H9 (cell line): ENCODE measurements at regions not wholly inside any gene's neighbourhood (a gene's known extent, or its start where the extent isn't known, plus 50 kb on each side); places are given as distances from the start of the nearest gene placed in this dataset.

Experiments
- DNase-seq: peaks from one replicate; pipeline ENCODE4 v3.0.0-alpha.2; 2017
- H2AFZ ChIP-seq: one replicate; pipeline ENCODE4 v1.6.1; 2013; ENCODE audit warnings: mild to moderate bottlenecking, low read length, control low read depth, moderate library complexity
- H2AK5ac ChIP-seq: 2 replicates; pipeline ENCODE4 v1.6.1; 2013; ENCODE audit warnings: low read length, control low read depth, mixed read lengths; ENCODE audit not compliant: insufficient read length
- H2BK120ac ChIP-seq: one replicate; pipeline ENCODE4 v1.6.1; 2013; ENCODE audit warnings: low read depth, mild to moderate bottlenecking, low read length, control low read depth, inconsistent platforms; ENCODE audit not compliant: poor library complexity, severe bottlenecking
- H2BK12ac ChIP-seq: 2 replicates; pipeline ENCODE4 v1.6.1; 2013; ENCODE audit warnings: low read length, control low read depth, mixed read lengths, low read depth; ENCODE audit not compliant: insufficient read length
- H2BK15ac ChIP-seq: 2 replicates; pipeline ENCODE4 v1.6.1; 2013; ENCODE audit warnings: low read depth, low read length, control low read depth
- H2BK20ac ChIP-seq: one replicate; pipeline ENCODE4 v1.6.1; 2013; ENCODE audit warnings: low read depth, mild to moderate bottlenecking, low read length, control low read depth, inconsistent platforms; ENCODE audit not compliant: poor library complexity, severe bottlenecking
- H2BK5ac ChIP-seq: 2 replicates; pipeline ENCODE4 v1.6.1; 2013; ENCODE audit warnings: low read length, control low read depth, mixed read lengths; ENCODE audit not compliant: insufficient read length
- H3K14ac ChIP-seq: 2 replicates; pipeline ENCODE4 v1.6.1; 2013; ENCODE audit warnings: low read length, control low read depth; ENCODE audit not compliant: insufficient read depth
- H3K18ac ChIP-seq: 2 replicates; pipeline ENCODE4 v1.6.1; 2013; ENCODE audit warnings: low read depth, mild to moderate bottlenecking, mixed read lengths, low read length, control low read depth; ENCODE audit not compliant: insufficient read length
- H3K23ac ChIP-seq: 2 replicates; pipeline ENCODE4 v1.6.1; 2013; ENCODE audit warnings: low read length, control low read depth, mixed read lengths, low read depth; ENCODE audit not compliant: insufficient read length
- H3K23me2 ChIP-seq: 2 replicates; pipeline ENCODE4 v1.6.1; 2013; ENCODE audit warnings: low read depth, mild to moderate bottlenecking, mixed read lengths, low read length, control low read depth; ENCODE audit not compliant: insufficient read length, poor library complexity, severe bottlenecking
- H3K27ac ChIP-seq: 2 replicates; pipeline ENCODE4 v1.5.1; 2013; ENCODE audit warnings: low read length, control low read depth, mixed read lengths, low read depth; ENCODE audit not compliant: insufficient read length
- H3K27me3 ChIP-seq: 2 replicates; pipeline ENCODE4 v1.6.1; 2013; ENCODE audit warnings: low read length, control low read depth, inconsistent platforms; ENCODE audit not compliant: insufficient read depth
- H3K4ac ChIP-seq: 2 replicates; pipeline ENCODE4 v1.6.1; 2013; ENCODE audit warnings: low read depth, mild to moderate bottlenecking, control low read depth, inconsistent platforms, low read length, moderate library complexity
- H3K4me1 ChIP-seq: 2 replicates; pipeline ENCODE4 v1.6.1; 2013; ENCODE audit warnings: low read length, control low read depth, inconsistent platforms; ENCODE audit not compliant: insufficient read depth
- H3K4me2 ChIP-seq: 2 replicates; pipeline ENCODE4 v1.6.1; 2013; ENCODE audit warnings: low read length, control low read depth, mixed read lengths; ENCODE audit not compliant: insufficient read length, insufficient read depth
- H3K56ac ChIP-seq: 2 replicates; pipeline ENCODE4 v1.6.1; 2013; ENCODE audit warnings: low read depth, mild to moderate bottlenecking, mixed read lengths, low read length, control low read depth; ENCODE audit not compliant: insufficient read length
- H3K79me1 ChIP-seq: 2 replicates; pipeline ENCODE4 v1.6.1; 2013; ENCODE audit warnings: low read depth, mild to moderate bottlenecking, moderate library complexity, low read length, control low read depth, inconsistent platforms; ENCODE audit not compliant: insufficient read depth, poor library complexity, severe bottlenecking
- H3K79me2 ChIP-seq: 2 replicates; pipeline ENCODE4 v1.6.1; 2013; ENCODE audit warnings: low read length, control low read depth, inconsistent platforms; ENCODE audit not compliant: insufficient read depth
- H3K9ac ChIP-seq: 2 replicates; pipeline ENCODE4 v1.6.1; 2013; ENCODE audit warnings: low read length, control low read depth, mixed read lengths; ENCODE audit not compliant: insufficient read length; ENCODE audit errors: extremely low read depth
- H3K9me3 ChIP-seq: one replicate; pipeline ENCODE4 v1.6.1; 2013; ENCODE audit warnings: low read depth, low read length, inconsistent platforms; ENCODE audit not compliant: control insufficient read depth
- H3T11ph ChIP-seq: one replicate; pipeline ENCODE4 v1.6.1; 2013; ENCODE audit warnings: mild to moderate bottlenecking, low read length, control low read depth, inconsistent platforms
- H4K20me1 ChIP-seq: one replicate; pipeline ENCODE4 v1.6.1; 2013; ENCODE audit not compliant: control insufficient read depth, insufficient read length, insufficient read depth
- H4K5ac ChIP-seq: 2 replicates; pipeline ENCODE4 v1.6.1; 2013; ENCODE audit warnings: low read depth, mild to moderate bottlenecking, mixed read lengths, low read length, control low read depth; ENCODE audit not compliant: insufficient read length
- H4K8ac ChIP-seq: replicated peaks from 2 replicates; pipeline ENCODE4 v1.6.1; 2013; ENCODE audit warnings: low read length, control low read depth, mixed read lengths, low read depth; ENCODE audit not compliant: insufficient read length
- H4K91ac ChIP-seq: 2 replicates; pipeline ENCODE4 v1.6.1; 2013; ENCODE audit warnings: low read depth, mild to moderate bottlenecking, moderate library complexity, mixed read lengths, low read length, control low read depth; ENCODE audit not compliant: insufficient read length
- H3K27ac Mint-ChIP-seq, 3 experiments: 2 replicates in 2 of 3; 3 replicates in 1 of 3; pipeline ENCODE4 v1.8.0; 2020 to 2021; ENCODE audit warnings: mixed read lengths in 3 of 3, mild to moderate bottlenecking in 1 of 3, moderate library complexity in 1 of 3
- H3K27me3 Mint-ChIP-seq: 2 replicates; pipeline ENCODE4 v1.8.0; 2021; ENCODE audit warnings: low read depth, mild to moderate bottlenecking, moderate library complexity, mixed read lengths
- H3K36me3 Mint-ChIP-seq, 3 experiments: 2 replicates in 2 of 3; 3 replicates in 1 of 3; pipeline ENCODE4 v1.8.0; 2020 to 2021; ENCODE audit warnings: low read depth in 3 of 3, mixed read lengths in 3 of 3; ENCODE audit not compliant: insufficient read depth in 1 of 3
- H3K4me1 Mint-ChIP-seq, 2 experiments: 2 replicates each; pipeline ENCODE4 v1.8.0; 2020; ENCODE audit warnings: mixed read lengths in 2 of 2
- H3K4me3 Mint-ChIP-seq, 2 experiments: 2 replicates in 1 of 2; 3 replicates in 1 of 2; pipeline ENCODE4 v1.8.0; 2020 to 2021; ENCODE audit warnings: mild to moderate bottlenecking in 2 of 2, mixed read lengths in 2 of 2, moderate library complexity in 1 of 2
- H3K9me3 Mint-ChIP-seq, 2 experiments: 2 replicates in 1 of 2; 3 replicates in 1 of 2; pipeline ENCODE4 v1.8.0; 2020; ENCODE audit warnings: mild to moderate bottlenecking in 2 of 2, mixed read lengths in 2 of 2, moderate library complexity in 1 of 2
- WGBS: extraction: QIAGEN DNeasy Blood & Tissue Kit; methylation state at CpG from one replicate; pipeline ENCODE4 v1.1.7; 2013; ENCODE audit warnings: missing lambda C conversion rate, low lambda C conversion rate, mixed read lengths; ENCODE audit not compliant: insufficient read length; ENCODE audit errors: extremely low coverage; 5-methylcytosine and 5-hydroxymethylcytosine counted together
- TF ChIP-seq, protein P1 (sequence below): fragments of 200-600 bp; sonication (generic); conservative IDR thresholded peaks from 3 replicates; pipeline ENCODE4 v1.8.0; 2021; ENCODE audit warnings: antibody characterized with exemption, mild to moderate bottlenecking

- Histone ChIP-seq H3K4me1 (peaks cover 2% of the 10 kb centered on the region; the same call in 1 of the 2 replicates), H4K8ac (no peak overlapping the region), H4K5ac (no peak overlapping the region), H2BK15ac (no peak overlapping the region), H2BK5ac (no peak overlapping the region), H3K18ac (no peak overlapping the region), H4K91ac (no peak overlapping the region), H2BK12ac (no peak overlapping the region), H3K23me2 (no peaks in the 10 kb centered on the region), H3K9ac (no peak overlapping the region), H3K79me2 (no peaks in the 10 kb centered on the region), H4K20me1 (no peaks in the 10 kb centered on the region), H2BK120ac (no peak overlapping the region), H2BK20ac (no peak overlapping the region), H2AK5ac (no peak overlapping the region), H3K4ac (no peak overlapping the region), H3K14ac (no peak overlapping the region), H3T11ph (no peak overlapping the region), H3K23ac (no peak overlapping the region), H3K9me3 (no peaks in the 10 kb centered on the region), H3K79me1 (no peaks in the 10 kb centered on the region), H3K56ac (no peak overlapping the region), H3K27ac (no peak overlapping the region), H3K27me3 (no peaks in the 10 kb centered on the region), H3K4me2 (no peak overlapping the region), H2AFZ (no peak overlapping the region)
- Mint-ChIP-seq H3K4me3 (no peak overlapping the region), H3K27ac (no peak overlapping the region), H3K9me3 (no peaks in the 10 kb centered on the region), H3K27me3 (peaks cover 2% of the 10 kb centered on the region; the same call in 1 of the 2 replicates), H3K4me1 (peaks cover 23 to 29% of the 10 kb centered on the region in 2 experiments), H3K36me3 (no peaks in the 10 kb centered on the region)
- WGBS, result no CpG with 5 or more reads among the region's 5 CpGs
- no peak for DNase-seq
- TF ChIP-seq, protein P1, sequence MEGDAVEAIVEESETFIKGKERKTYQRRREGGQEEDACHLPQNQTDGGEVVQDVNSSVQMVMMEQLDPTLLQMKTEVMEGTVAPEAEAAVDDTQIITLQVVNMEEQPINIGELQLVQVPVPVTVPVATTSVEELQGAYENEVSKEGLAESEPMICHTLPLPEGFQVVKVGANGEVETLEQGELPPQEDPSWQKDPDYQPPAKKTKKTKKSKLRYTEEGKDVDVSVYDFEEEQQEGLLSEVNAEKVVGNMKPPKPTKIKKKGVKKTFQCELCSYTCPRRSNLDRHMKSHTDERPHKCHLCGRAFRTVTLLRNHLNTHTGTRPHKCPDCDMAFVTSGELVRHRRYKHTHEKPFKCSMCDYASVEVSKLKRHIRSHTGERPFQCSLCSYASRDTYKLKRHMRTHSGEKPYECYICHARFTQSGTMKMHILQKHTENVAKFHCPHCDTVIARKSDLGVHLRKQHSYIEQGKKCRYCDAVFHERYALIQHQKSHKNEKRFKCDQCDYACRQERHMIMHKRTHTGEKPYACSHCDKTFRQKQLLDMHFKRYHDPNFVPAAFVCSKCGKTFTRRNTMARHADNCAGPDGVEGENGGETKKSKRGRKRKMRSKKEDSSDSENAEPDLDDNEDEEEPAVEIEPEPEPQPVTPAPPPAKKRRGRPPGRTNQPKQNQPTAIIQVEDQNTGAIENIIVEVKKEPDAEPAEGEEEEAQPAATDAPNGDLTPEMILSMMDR, result no peak
Observed at GRCh38 chr18:38250971-38251370, 685.4 kb upstream of the CELF4 start.
